Tibial nerve (tissue), 3 donors: ENCODE measurements at regions not wholly inside any gene's neighbourhood (a gene's known extent, or its start where the extent isn't known, plus 50 kb on each side); places are given as distances from the start of the nearest gene placed in this dataset.
"Not testable (repeated sequence)": the region's sequence is repeated elsewhere in the genome, so short reads cannot be mapped to it uniquely, and the experiment has no call there.

Experiments used
- POLR2A ChIP-seq, 2 donors: fragments of 450-650 bp; IDR thresholded peaks; one replicate each; pipeline ENCODE4 v1.6.1; 2017; ENCODE audit warnings: antibody characterized with exemption in 2 of 2, mild to moderate bottlenecking in 2 of 2, moderate library complexity in 2 of 2
- TF ChIP-seq, protein P1 (sequence below), 5 experiments: fragments of 200-600 bp in 3 of 5; fragments of 450-650 bp in 2 of 5; sonication (generic) in 3 of 5; IDR thresholded peaks; one replicate each; pipeline ENCODE4 v1.5.1; 2016 to 2019; ENCODE audit warnings: antibody characterized with exemption in 5 of 5, mild to moderate bottlenecking in 3 of 5, moderate library complexity in 2 of 5

- TF ChIP-seq, protein P1, sequence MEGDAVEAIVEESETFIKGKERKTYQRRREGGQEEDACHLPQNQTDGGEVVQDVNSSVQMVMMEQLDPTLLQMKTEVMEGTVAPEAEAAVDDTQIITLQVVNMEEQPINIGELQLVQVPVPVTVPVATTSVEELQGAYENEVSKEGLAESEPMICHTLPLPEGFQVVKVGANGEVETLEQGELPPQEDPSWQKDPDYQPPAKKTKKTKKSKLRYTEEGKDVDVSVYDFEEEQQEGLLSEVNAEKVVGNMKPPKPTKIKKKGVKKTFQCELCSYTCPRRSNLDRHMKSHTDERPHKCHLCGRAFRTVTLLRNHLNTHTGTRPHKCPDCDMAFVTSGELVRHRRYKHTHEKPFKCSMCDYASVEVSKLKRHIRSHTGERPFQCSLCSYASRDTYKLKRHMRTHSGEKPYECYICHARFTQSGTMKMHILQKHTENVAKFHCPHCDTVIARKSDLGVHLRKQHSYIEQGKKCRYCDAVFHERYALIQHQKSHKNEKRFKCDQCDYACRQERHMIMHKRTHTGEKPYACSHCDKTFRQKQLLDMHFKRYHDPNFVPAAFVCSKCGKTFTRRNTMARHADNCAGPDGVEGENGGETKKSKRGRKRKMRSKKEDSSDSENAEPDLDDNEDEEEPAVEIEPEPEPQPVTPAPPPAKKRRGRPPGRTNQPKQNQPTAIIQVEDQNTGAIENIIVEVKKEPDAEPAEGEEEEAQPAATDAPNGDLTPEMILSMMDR (IDR thresholded peaks at IDR 0.05), result not testable (repeated sequence)
- not testable (repeated sequence) for TF ChIP-seq POLR2A (IDR thresholded peaks at IDR 0.05)
These were observed 867.8 kb upstream of the ADGRB3 start for GRCh38 chr6:67767046-67767822.
